ENCODE measurements at regions not wholly inside any gene's neighbourhood (a gene's known extent, or its start where the extent isn't known, plus 50 kb on each side); places are given as distances from the start of the nearest gene placed in this dataset.

GRCh38 chr10:125548356-125548755 lies 134.6 kb downstream of the TEX36 start:
- TF ChIP-seq CTCF (conservative IDR thresholded peaks at IDR 0.05), result no peak
- no peak for TF ChIP-seq ZFX (IDR thresholded peaks at IDR 0.05)
